BLaER1 (cell line): ENCODE measurements at regions not wholly inside any gene's neighbourhood (a gene's known extent, or its start where the extent isn't known, plus 50 kb on each side); places are given as distances from the start of the nearest gene placed in this dataset.

Experiments used
- H3K27ac ChIP-seq: shearing (Covaris generic); formaldehyde crosslinking; 2 replicates; pipeline ENCODE4 v1.8.1; 2022
- H3K27me3 ChIP-seq: shearing (Covaris generic); formaldehyde crosslinking; 2 replicates; pipeline ENCODE4 v1.8.1; 2022
- H3K36me3 ChIP-seq: shearing (Covaris generic); formaldehyde crosslinking; 2 replicates; pipeline ENCODE4 v1.8.1; 2022
- H3K4me1 ChIP-seq: shearing (Covaris generic); formaldehyde crosslinking; 2 replicates; pipeline ENCODE4 v1.8.1; 2022
- H3K4me2 ChIP-seq: shearing (Covaris generic); formaldehyde crosslinking; 2 replicates; pipeline ENCODE4 v1.8.1; 2022
- H3K4me3 ChIP-seq: shearing (Covaris generic); formaldehyde crosslinking; 2 replicates; pipeline ENCODE4 v1.8.1; 2022
- H3K9ac ChIP-seq: shearing (Covaris generic); formaldehyde crosslinking; 2 replicates; pipeline ENCODE4 v1.8.1; 2022
- H3K9me3 ChIP-seq: shearing (Covaris generic); formaldehyde crosslinking; 2 replicates; pipeline ENCODE4 v1.8.1; 2022
- H4K20me1 ChIP-seq: shearing (Covaris generic); formaldehyde crosslinking; 2 replicates; pipeline ENCODE4 v1.8.1; 2022
- Cebpa-rat ChIP-seq: shearing (Covaris generic); IDR thresholded peaks from 2 replicates; pipeline ENCODE4 v1.8.1; 2022

GRCh38 chr7:27361522-27361921 lies 118.9 kb downstream of the EVX1 start:
- no peaks in the 10 kb centered on the region for H3K4me1 ChIP-seq
- H4K20me1 ChIP-seq, result no peaks in the 10 kb centered on the region
- H3K4me3 ChIP-seq, result no peak overlapping the region
- no peaks in the 10 kb centered on the region for H3K9me3 ChIP-seq
- no peak for TF ChIP-seq Cebpa-rat
- H3K36me3 ChIP-seq, result no peaks in the 10 kb centered on the region
- no peak overlapping the region for H3K27ac ChIP-seq
- H3K9ac ChIP-seq, result no peak overlapping the region
- no peaks in the 10 kb centered on the region for H3K27me3 ChIP-seq
- H3K4me2 ChIP-seq, result no peak overlapping the region

DNA sequence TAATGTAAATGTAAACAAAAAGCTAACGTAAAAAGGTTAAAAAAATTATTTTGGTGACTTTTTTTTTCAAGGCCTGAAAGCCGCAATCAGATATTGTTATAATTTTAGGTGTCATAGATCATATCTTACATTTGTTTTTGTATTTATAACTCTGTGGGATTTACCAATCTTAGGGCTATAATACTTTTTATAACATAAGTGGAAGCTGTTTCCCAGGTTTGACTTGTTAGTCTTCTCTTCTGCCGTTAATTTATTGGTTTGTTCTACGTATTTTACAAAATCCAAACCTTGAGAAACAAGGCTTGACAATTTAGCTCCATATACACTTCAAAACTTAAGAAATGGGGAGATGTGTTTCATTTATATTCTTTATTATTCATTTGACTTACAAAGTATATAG lies 119.4 kb downstream of the EVX1 start:
- TF ChIP-seq Cebpa-rat, result no peak
- H3K36me3 ChIP-seq, result no peaks in the 10 kb centered on the region
- no peak overlapping the region for H3K4me3 ChIP-seq
- H3K9ac ChIP-seq, result no peak overlapping the region
- H3K4me2 ChIP-seq, result no peak overlapping the region
- H3K4me1 ChIP-seq, result no peaks in the 10 kb centered on the region
- no peaks in the 10 kb centered on the region for H3K9me3 ChIP-seq
- H4K20me1 ChIP-seq, result no peaks in the 10 kb centered on the region
- H3K27me3 ChIP-seq, result no peaks in the 10 kb centered on the region
- H3K27ac ChIP-seq, result no peak overlapping the region

DNA sequence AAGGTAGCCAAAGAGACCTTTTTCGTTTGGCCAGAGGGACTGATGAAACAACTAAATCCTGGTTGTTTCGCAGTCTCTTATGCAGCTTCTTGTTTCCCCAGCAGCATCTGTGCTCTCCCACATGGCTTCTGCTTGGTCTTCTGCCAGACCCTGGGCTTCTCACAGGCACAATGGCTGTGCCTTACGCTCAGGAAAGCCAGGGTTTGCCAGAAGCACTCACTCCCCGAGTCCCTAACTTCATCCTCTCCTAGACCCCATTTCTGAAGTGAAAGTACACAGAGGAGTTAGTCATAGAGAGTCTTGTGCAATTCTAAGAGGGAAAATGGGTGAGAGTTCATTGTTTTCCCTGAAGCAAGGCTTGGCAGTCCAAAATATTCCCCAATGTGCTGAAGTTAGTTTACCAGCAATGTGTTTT lies 121.7 kb downstream of the EVX1 start:
- no peaks in the 10 kb centered on the region for H3K36me3 ChIP-seq
- H3K4me3 ChIP-seq, result no peak overlapping the region
- H4K20me1 ChIP-seq, result no peaks in the 10 kb centered on the region
- no peak overlapping the region for H3K9ac ChIP-seq
- no peak overlapping the region for H3K27ac ChIP-seq
- no peaks in the 10 kb centered on the region for H3K9me3 ChIP-seq
- H3K4me1 ChIP-seq, result no peaks in the 10 kb centered on the region
- H3K4me2 ChIP-seq, result no peak overlapping the region
- no peaks in the 10 kb centered on the region for H3K27me3 ChIP-seq
- TF ChIP-seq Cebpa-rat, result no peak

- Histone ChIP-seq H3K36me3 (no peaks in the 10 kb centered on the region), H3K27ac (no peak overlapping the region), H3K9me3 (no peaks in the 10 kb centered on the region), H3K4me1 (peaks cover 2% of the 10 kb centered on the region; the same call in 1 of the 2 replicates), H3K27me3 (no peaks in the 10 kb centered on the region), H3K4me2 (no peak overlapping the region), H3K9ac (no peak overlapping the region), H4K20me1 (no peaks in the 10 kb centered on the region), H3K4me3 (no peak overlapping the region)
- no peak for TF ChIP-seq Cebpa-rat
Observed at GRCh38 chr7:27367179-27367932, 124.8 kb downstream of the EVX1 start.

GRCh38 chr7:27367933-27368549 lies 125.4 kb downstream of the EVX1 start:
- no peak for TF ChIP-seq Cebpa-rat

DNA sequence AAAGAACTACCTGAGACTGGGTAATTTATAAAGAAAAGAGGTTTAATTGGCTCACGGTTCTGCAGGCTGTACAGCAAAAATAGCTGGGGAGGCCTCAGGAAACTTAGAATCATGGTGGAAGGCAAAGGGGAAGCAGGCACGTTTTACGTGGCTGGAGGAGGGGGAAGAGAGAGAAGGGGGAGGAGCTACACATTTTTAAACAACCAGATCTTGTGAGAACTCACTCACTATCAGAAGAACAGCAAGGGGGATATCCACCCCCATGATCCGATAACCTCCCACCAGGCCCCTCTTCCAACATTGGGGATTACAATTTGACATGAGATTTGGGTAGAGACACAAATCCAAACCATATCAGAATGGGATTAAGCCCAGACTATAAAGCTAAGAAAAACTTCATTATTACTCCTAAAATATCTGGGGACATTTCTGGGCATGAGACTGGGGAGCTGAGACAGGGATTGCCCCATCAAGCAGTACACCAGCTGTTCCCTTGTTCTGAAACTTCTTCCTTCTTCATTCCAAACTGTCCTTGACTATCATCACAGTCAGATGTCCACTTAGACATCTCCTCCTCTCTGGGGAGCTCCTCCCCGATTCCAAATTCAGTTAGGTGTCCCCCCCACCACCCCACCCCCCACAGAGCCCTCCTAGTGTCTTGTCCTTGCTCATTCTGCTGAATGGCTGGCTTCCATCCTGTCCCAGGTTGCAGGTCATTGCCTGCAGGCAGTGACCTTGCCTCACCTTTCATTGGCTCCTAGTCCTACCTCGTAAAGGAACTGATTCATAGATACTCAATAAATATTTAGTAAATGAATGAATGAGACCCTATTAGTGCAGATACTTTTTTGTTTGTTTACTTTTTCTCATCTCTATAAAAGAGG lies 132.6 kb downstream of the EVX1 start:
- Histone ChIP-seq H3K9me3 (no peaks in the 10 kb centered on the region), H3K27ac (no peak overlapping the region), H3K9ac (no peak overlapping the region), H3K4me3 (no peak overlapping the region), H3K4me1 (peaks cover 5% of the 10 kb centered on the region; the same call in 1 of the 2 replicates), H3K27me3 (no peaks in the 10 kb centered on the region), H3K4me2 (no peak overlapping the region), H4K20me1 (no peaks in the 10 kb centered on the region), H3K36me3 (no peaks in the 10 kb centered on the region)
- no peak for TF ChIP-seq Cebpa-rat

More at GRCh38 chr7:27367933-27368549, 125.4 kb downstream of the EVX1 start:
- Histone ChIP-seq H3K9ac (no peak overlapping the region), H3K4me3 (no peak overlapping the region), H3K36me3 (no peaks in the 10 kb centered on the region), H3K27ac (no peak overlapping the region), H3K9me3 (no peaks in the 10 kb centered on the region), H3K27me3 (no peaks in the 10 kb centered on the region), H3K4me1 (peaks cover 5% of the 10 kb centered on the region; the same call in 1 of the 2 replicates), H4K20me1 (no peaks in the 10 kb centered on the region), H3K4me2 (no peak overlapping the region)

DNA sequence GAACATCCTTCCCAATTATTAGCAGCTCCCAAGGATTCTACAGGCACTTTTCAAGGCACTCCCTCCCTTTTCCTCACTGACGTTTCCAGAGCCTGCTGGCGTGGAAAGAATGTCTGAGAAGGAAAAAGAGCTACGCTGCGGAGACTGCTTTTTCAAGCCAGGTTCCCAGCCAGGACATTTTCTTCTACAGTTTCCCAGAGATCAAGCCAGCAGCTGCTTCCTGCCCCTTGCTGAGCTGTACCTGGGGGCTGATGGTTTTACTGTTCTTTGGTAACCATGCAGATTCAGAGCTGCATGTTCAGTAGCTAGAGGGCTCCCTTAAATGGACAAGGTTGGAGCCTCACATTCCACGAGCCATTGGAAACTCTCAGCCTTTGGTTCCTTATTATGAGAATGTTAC lies 133.4 kb downstream of the EVX1 start:
- TF ChIP-seq Cebpa-rat, result no peak
- Histone ChIP-seq H3K27me3 (no peaks in the 10 kb centered on the region), H3K4me2 (no peak overlapping the region), H3K9me3 (no peaks in the 10 kb centered on the region), H4K20me1 (no peaks in the 10 kb centered on the region), H3K4me1 (peaks cover 5% of the 10 kb centered on the region; the same call in 1 of the 2 replicates), H3K9ac (no peak overlapping the region), H3K36me3 (no peaks in the 10 kb centered on the region), H3K27ac (no peak overlapping the region), H3K4me3 (no peak overlapping the region)

DNA sequence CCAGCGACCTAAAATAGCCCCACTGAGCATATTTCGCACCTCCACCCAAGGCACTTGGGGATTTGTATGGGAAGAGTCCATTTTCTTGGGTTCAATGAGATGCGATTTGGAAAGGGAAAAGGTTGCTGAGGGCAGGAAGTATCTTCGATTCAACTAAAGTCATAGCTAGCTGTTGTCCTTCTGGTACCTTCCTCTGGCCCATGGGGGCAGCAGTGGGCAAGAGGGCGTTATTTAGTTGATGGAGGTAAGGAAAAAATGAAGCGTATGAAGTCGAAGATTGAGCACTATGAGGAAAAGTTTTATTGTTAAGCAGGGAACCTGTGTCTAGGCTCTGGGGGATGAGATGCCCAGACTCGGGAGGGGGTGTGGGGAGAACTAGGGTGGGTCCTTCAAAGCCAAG lies 135.4 kb downstream of the EVX1 start:
- H3K4me1 ChIP-seq, result no peaks in the 10 kb centered on the region
- no peaks in the 10 kb centered on the region for H4K20me1 ChIP-seq
- H3K36me3 ChIP-seq, result no peaks in the 10 kb centered on the region
- H3K27me3 ChIP-seq, result no peaks in the 10 kb centered on the region
- no peak overlapping the region for H3K9ac ChIP-seq
- no peak overlapping the region for H3K27ac ChIP-seq
- H3K4me2 ChIP-seq, result no peak overlapping the region
- TF ChIP-seq Cebpa-rat, result no peak
- no peaks in the 10 kb centered on the region for H3K9me3 ChIP-seq
- no peak overlapping the region for H3K4me3 ChIP-seq

- H3K27ac ChIP-seq, result no peak overlapping the region
- no peaks in the 10 kb centered on the region for H3K4me1 ChIP-seq
- H3K4me3 ChIP-seq, result no peak overlapping the region
- H3K27me3 ChIP-seq, result no peaks in the 10 kb centered on the region
- no peak overlapping the region for H3K9ac ChIP-seq
- no peaks in the 10 kb centered on the region for H4K20me1 ChIP-seq
- no peaks in the 10 kb centered on the region for H3K9me3 ChIP-seq
- no peak overlapping the region for H3K4me2 ChIP-seq
- TF ChIP-seq Cebpa-rat, result no peak
- H3K36me3 ChIP-seq, result no peaks in the 10 kb centered on the region
Observed at GRCh38 chr7:27382307-27382706, 139.7 kb downstream of the EVX1 start.

DNA sequence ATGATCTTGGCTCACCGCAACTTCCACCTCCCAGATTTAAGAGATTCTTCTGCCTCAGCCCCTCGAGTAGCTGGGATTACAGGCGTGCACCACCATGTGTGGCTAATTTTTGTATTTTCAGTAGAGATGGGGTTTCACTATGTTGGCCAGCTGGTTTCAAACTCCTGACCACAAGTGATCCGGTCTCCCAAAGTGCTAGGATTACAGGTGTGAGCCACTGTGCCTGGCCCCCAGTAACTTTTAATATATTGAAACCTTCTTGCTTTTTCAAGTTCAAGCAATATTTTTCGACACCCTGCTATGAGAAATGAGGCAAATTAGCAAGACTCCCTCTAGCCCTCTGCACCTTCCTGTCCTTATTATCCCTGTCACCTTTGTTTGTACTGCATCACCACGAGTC lies 144.0 kb downstream of the EVX1 start:
- Histone ChIP-seq H3K27me3 (no peaks in the 10 kb centered on the region), H3K4me3 (no peak overlapping the region), H3K36me3 (no peaks in the 10 kb centered on the region), H3K4me1 (no peaks in the 10 kb centered on the region), H3K4me2 (no peak overlapping the region), H4K20me1 (no peaks in the 10 kb centered on the region), H3K9ac (no peak overlapping the region), H3K27ac (no peak overlapping the region), H3K9me3 (no peaks in the 10 kb centered on the region)
- TF ChIP-seq Cebpa-rat, result no peak
